BJ (cell line): ENCODE measurements at regions not wholly inside any gene's neighbourhood (a gene's known extent, or its start where the extent isn't known, plus 50 kb on each side); places are given as distances from the start of the nearest gene placed in this dataset.

Experiments
- CTCF ChIA-PET: fragments of 350-600 bp; formaldehyde crosslinking; extraction: SDS; loops from one replicate; lab custom pipeline; 2021; ENCODE audit warnings: antibody characterized with exemption, inconsistent platforms; lab: Yijun Ruan, JAX
- POLR2A ChIA-PET: fragments of 300-600 bp; sonication (Branson Sonifier 250); formaldehyde crosslinking; extraction: SDS; loops from one replicate; lab custom pipeline; 2021; ENCODE audit warnings: antibody characterized with exemption; lab: Charles Lee
- DNase-seq: peaks from one replicate; pipeline ENCODE4 v3.0.0-alpha.2; 2011; ENCODE audit warnings: low read depth
- H3K27me3 ChIP-seq: 2 replicates; pipeline ENCODE4 v1.6.0; 2011; ENCODE audit warnings: low read length; ENCODE audit not compliant: control insufficient read depth, insufficient read depth
- H3K36me3 ChIP-seq: 2 replicates; pipeline ENCODE4 v1.5.1; 2011; ENCODE audit warnings: low read length; ENCODE audit not compliant: control insufficient read depth, insufficient read depth
- H3K4me3 ChIP-seq: 2 replicates; pipeline ENCODE4 v1.5.1; 2011; ENCODE audit warnings: low read depth, mild to moderate bottlenecking, control low read depth, low read length
- TF ChIP-seq, protein P1 (sequence below): IDR thresholded peaks from 2 replicates; pipeline ENCODE4 v1.5.1; 2011; ENCODE audit warnings: low read depth, mild to moderate bottlenecking, control low read depth, inconsistent platforms, low read length, moderate library complexity; ENCODE audit not compliant: insufficient read depth

DNA sequence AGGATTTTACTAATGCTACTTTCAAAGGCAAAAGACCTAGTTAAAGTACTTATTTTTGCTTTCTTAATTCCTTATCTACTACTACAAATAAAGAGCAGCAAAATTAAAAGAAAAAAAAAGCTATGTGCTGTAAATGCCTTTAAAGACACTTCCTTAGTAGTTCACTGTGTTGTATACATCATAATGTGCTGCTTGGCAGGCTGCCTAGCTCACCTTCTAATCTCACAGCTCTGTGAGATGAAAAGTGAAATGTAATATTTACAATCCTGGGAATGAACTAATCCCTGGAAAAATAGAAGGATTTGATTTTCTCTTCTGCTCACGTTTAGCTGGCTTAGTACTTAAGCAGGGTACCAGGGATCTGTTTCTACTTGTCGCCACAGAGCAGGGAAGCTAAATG is 184.4 kb upstream of the ALG10B start:
- DNase-seq, result no peak
- no peak overlapping the region for H3K4me3 ChIP-seq
- ChIA-PET POLR2A (no interaction called here), CTCF (no interaction called here)
- no peaks in the 10 kb centered on the region for H3K36me3 ChIP-seq
- TF ChIP-seq, protein P1, sequence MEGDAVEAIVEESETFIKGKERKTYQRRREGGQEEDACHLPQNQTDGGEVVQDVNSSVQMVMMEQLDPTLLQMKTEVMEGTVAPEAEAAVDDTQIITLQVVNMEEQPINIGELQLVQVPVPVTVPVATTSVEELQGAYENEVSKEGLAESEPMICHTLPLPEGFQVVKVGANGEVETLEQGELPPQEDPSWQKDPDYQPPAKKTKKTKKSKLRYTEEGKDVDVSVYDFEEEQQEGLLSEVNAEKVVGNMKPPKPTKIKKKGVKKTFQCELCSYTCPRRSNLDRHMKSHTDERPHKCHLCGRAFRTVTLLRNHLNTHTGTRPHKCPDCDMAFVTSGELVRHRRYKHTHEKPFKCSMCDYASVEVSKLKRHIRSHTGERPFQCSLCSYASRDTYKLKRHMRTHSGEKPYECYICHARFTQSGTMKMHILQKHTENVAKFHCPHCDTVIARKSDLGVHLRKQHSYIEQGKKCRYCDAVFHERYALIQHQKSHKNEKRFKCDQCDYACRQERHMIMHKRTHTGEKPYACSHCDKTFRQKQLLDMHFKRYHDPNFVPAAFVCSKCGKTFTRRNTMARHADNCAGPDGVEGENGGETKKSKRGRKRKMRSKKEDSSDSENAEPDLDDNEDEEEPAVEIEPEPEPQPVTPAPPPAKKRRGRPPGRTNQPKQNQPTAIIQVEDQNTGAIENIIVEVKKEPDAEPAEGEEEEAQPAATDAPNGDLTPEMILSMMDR, result no peak
- H3K27me3 ChIP-seq, result no peaks in the 10 kb centered on the region

DNA sequence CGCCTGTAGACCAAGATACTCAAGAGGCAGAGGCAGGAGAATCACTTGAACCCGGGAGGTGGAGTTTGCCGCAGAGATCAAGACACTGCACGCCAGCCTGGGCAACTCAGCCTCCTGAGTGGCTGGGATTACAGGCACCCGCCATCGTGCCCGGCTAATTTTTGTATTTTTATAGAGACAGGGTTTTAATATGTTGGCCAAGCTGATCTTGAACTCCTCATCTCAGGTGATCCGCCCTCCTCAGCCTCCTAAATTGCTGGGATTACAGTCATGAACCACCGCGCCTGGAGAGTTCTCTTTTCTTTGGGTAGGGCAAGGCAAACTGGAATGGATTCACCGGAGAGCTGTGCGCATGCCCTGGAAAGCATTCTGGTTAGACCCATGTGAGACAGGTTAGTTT is 179.3 kb upstream of the ALG10B start:
- POLR2A ChIA-PET, result no interaction called here
- Histone ChIP-seq H3K4me3 (no peak overlapping the region), H3K36me3 (no peaks in the 10 kb centered on the region), H3K27me3 (no peaks in the 10 kb centered on the region)
- TF ChIP-seq, protein P1, result no peak
- CTCF ChIA-PET, result interaction anchor here (1.2 to 1.8 kb wide), 2 partner anchors 179 to 1136 kb away, joined by 3 to 4 read pairs; partner anchors contain the start of gene ALG10B
- no peak for DNase-seq

DNA sequence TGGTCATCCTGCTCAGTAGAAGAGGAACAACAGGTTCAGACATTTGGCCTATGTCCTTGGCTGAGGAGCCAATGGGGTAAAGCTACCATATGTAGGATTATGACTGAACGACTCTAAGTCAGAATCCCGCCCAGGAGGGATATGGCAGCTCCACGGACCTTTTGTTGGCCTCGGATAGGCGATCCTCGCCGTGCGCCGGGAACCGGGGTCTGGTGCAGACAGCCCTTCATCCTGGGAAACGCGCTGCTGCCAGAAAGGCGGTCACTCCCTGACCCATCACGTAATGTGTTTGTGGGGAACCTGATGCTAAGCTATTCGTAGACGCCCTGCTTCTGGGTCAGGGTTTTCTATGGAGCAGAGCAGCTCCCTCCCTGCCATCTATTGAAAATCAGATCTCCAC is 178.9 kb upstream of the ALG10B start:
- no peak for DNase-seq
- ChIA-PET CTCF (interaction anchor here (0.8 to 1.2 kb wide), 2 partner anchors 179 to 190 kb away, joined by 3 read pairs; partner anchors contain the start of gene ALG10B), POLR2A (no interaction called here)
- Histone ChIP-seq H3K4me3 (no peak overlapping the region), H3K36me3 (no peaks in the 10 kb centered on the region), H3K27me3 (no peaks in the 10 kb centered on the region)
- TF ChIP-seq, protein P1, result no peak

DNA sequence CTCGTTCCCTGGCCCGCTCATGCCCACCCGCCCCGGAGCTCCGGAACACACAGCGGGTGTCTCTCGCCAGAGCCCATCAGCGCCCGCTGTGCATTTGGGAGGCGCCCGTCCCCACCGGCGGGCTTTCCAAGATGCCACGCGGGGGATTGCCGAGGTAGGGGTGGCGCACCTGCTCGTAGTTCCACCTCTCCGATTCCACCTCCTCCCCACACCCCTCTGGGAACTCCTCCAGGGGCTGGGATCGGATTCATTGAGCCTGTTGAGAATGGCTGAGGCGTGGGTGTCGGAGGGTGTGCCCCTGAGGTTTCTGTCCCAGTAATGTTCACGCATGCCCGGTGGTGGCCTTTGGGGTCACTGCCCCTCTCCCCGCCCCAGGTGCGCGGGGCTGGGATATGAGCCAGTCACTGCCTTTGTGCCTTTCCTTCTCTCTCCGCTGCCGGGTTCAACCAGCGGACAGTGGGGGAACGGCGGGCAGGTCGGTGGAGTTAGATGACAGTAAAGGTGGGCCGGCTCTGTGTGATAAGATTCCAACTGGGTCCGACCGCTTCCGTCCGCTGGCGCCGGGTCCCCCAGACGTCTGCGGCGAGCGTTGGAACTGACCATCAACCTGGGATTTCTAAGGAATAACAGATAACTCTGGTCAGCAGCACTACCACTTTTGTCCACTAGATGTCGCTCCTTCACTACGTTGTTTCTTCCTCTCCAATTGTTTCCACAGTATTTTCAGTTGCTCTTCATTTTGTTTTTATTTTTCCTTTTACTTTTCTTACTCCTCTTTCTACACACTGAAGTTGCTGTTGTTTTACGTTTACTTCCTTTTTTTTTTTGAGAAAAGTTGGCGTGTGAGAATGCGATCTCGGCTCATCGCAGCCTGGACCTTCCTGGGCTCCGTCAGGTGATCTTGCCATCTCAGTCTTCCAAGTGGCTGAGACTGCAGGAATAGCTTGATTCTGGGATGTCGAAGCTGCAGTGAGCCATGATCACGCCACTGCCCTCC is 178.1 kb upstream of the ALG10B start:
- DNase-seq, result peak; percentile 1
- ChIA-PET POLR2A (no interaction called here), CTCF (interaction anchor here (0.8 to 1.2 kb wide), 5 partner anchors 8 to 189 kb away, joined by 3 to 4 read pairs (median 3); partner anchors contain the start of gene ALG10B)
- Histone ChIP-seq H3K36me3 (no peaks in the 10 kb centered on the region), H3K27me3 (no peaks in the 10 kb centered on the region), H3K4me3 (peak overlapping the region; percentile 38)
- TF ChIP-seq, protein P1, result peak; percentile 88

DNA sequence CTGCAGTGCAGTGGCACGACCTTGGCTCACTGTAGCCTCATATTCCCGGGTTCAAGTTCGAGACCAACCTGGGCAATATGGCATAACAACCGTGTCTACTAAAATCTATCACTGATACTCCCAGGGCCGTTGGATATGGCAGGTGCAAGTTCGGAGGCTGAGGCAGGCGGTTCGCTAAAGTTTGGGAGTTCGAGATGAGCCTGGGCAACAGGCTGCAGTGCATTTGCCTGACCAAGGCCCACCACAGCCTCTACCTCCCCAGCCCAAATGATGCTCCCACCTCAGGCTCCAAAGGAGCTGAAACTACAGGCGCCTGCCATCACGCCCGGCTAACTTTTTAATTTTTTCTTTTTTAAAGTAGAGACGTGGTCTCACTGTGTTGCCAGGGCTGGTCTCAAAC is 177.1 kb upstream of the ALG10B start:
- H3K27me3 ChIP-seq, result no peaks in the 10 kb centered on the region
- ChIA-PET POLR2A (no interaction called here), CTCF (interaction anchor here (0.8 to 1.2 kb wide), 3 partner anchors 9 to 177 kb away, joined by 3 to 4 read pairs (median 4); partner anchors contain the start of gene ALG10B)
- no peaks in the 10 kb centered on the region for H3K36me3 ChIP-seq
- no peak overlapping the region for H3K4me3 ChIP-seq
- TF ChIP-seq, protein P1, result no peak
- DNase-seq, result no peak
